NOMO-1 treated with dmso at 0.1 percent for 144 hours (cell line): ENCODE measurements at regions not wholly inside any gene's neighbourhood (a gene's known extent, or its start where the extent isn't known, plus 50 kb on each side); places are given as distances from the start of the nearest gene placed in this dataset.
"Not testable (repeated sequence)": the region's sequence is repeated elsewhere in the genome, so short reads cannot be mapped to it uniquely, and the experiment has no call there.

Experiments
- DNase-seq: peaks from one replicate; lab custom pipeline; 2025; ENCODE audit not compliant: unreplicated experiment; lab: John Stamatoyannopoulos, UW

- DNase-seq: no peak
These were observed 52.5 kb upstream of the NBL1 start for GRCh38 chr1:19591482-19592091.

DNA sequence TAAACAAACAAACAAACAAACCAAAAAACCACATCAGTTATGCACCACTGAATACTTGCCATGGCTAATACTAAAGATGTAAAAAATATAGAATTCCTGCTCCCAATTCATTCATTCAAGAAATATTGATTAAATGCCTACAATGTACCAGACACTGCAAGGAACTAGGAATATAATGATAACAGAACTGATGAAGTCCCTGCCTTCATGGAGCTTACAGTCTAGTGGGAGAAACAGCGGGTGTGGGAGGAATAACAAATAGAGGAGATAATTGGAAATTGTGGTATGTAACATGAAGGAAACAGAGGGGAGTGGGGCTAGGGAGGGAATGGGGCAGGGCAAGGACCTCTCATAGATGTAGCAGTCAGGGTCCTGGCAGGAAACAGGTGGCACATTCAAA is 58.6 kb upstream of the NBL1 start:
- DNase-seq: no peak

- DNase-seq: peak; percentile 5
These were observed 61.8 kb upstream of the NBL1 start for GRCh38 chr1:19582318-19582717.

GRCh38 chr1:19581381-19581780 is 62.7 kb upstream of the NBL1 start:
- DNase-seq: no peak

GRCh38 chr1:19577561-19577960 is 66.5 kb upstream of the NBL1 start:
- no peak for DNase-seq

DNA sequence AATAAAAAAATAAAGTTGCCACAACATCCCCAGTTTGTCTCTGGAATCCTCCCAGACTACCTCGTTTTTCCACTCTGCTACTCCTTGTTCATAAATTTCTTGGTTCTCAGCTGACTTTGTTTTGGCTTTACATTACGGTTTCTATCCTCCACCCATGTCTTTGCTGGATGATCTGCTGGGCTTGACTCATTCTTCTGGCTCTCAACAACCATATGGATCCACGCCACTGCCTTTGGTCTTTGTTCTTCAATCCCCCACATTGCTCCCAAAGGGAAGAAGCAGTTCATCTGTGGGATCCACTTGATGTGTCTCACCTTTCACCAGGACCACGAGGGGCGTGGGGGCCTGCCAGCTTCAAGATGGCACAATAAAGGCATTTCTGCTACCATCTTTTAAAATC is 67.1 kb upstream of the NBL1 start:
- no peak for DNase-seq

- DNase-seq: no peak
These were observed 74.3 kb upstream of the NBL1 start for GRCh38 chr1:19569786-19570185.

DNA sequence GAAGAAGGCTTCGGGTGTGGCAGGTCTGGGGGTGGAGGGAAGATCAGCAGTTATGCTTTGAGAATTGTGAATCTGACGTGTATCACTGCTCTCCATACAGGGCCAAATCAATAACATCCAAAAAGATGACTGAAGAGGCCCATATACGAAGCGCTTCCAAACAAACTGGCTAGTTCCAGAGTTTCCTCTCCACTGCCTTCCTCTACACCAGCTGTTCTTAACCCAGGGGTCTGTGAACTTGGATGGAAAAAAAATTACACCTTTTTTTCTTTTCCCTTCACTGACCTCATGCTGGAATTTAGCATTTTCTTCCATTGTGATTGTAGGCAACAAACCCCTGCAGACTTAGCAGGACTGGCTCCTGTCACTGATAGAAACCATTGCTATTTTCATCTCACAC is 77.1 kb upstream of the NBL1 start:
- no peak for DNase-seq

- no peak for DNase-seq
These were observed 79.0 kb upstream of the CAPZB start for GRCh38 chr1:19564366-19564765.

- DNase-seq: no peak
These were observed 78.2 kb upstream of the CAPZB start for GRCh38 chr1:19563324-19564097.

DNA sequence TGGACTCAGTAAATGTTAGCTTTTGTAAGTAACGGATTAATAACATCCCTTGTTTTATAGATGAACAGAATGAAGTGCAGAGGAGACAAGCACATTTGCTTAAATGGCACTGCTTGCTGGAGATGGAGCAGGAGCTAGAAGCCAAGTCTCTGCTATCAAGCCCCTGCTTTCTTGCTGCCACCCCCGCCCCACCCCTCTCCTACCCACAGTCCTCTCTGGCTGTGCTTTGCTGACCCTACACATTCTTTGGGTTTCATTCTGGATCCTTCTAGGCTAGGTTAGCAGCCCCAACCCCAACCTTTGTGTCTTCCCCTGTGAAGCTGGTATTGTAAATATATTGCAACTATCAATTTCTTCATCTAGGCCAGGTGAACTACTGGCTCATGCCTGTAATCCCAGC is 77.5 kb upstream of the CAPZB start:
- DNase-seq: no peak

DNA sequence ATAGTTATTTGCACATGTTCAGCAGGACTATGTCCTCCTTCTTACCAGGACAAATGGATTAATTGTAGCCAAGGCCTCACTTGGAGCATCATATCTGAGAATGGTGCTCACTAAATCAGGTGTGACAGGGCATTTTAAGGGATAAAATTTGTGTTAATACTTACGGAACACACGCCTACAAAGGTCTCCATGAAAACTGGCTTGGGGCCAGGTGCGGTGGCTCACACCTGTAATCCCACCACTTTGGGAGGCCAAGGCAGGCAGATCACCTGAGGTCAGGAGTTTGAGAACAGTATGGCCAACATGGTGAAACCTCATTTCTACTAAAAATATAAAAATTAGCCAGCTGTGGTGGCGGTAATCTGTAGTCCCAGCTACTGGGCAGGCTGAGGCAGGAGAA is 75.1 kb upstream of the CAPZB start:
- DNase-seq: no peak

GRCh38 chr1:19559641-19560040 is 74.3 kb upstream of the CAPZB start:
- DNase-seq: no peak

DNA sequence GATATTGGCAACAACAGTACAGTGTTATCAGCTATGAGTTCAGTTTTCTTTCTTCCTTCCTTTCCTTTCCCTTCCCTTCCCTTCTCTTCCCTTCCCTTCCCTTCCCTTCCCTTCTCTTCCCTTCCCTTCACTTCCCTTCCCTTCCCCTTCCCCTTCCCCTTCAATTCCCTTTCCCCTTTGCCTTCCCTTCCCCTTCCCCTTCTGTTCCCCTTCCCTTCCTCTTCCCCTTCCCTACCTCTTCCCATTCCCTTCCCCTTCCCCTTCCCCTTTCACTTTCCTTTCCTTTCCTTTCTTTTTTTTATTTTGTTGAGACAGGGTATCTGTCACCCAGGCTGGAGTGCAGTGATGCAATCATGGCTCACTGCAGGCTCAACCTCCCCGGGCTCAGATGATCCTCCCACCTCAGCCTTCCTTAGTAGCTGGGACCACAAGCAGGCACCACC is 72.3 kb upstream of the CAPZB start:
- DNase-seq: no peak

GRCh38 chr1:19554090-19554489 is 68.8 kb upstream of the CAPZB start:
- no peak for DNase-seq

GRCh38 chr1:19552291-19553010 is 67.1 kb upstream of the CAPZB start:
- DNase-seq: no peak

DNA sequence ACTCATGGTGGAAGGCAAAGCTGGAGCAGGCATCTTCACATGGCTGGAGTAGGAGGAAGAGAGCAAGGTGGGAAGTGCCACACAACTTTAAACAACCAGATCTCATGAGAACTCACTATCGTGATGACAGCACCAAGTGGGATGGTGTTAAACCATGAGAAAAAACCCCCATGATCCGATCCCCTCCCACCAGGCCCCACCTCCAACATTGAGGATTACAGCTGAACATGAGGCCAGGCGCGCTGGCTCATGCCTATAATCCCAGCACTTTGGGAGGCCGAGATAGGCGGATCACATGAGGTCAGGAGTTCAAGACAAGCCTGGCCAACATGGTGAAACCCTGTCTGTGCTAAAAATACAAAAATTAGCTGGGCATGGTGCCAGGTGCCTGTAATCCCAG is 66.5 kb upstream of the CAPZB start:
- not testable (repeated sequence) for DNase-seq

DNA sequence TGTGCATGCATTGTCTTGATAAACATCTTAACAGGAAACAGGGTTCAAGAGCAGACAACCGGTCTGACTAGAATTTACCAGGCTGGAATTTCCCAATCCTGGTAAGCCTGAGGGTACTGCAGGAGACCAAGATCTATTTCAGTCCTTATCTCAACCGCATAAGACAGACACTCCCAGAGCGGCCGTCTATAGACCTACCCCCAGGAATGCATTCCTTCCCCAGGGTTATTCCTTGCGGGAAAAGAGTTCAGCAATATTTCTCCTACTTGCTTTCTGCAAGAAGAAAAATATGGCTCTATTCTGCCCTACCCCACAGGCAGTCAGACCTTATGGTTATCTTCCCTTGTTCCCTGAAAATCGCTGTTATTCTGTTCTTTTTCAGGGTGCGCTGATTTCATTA is 65.1 kb upstream of the CAPZB start:
- DNase-seq: not testable (repeated sequence)

GRCh38 chr1:19547814-19548213 is 62.5 kb upstream of the CAPZB start:
- DNase-seq: no peak

DNA sequence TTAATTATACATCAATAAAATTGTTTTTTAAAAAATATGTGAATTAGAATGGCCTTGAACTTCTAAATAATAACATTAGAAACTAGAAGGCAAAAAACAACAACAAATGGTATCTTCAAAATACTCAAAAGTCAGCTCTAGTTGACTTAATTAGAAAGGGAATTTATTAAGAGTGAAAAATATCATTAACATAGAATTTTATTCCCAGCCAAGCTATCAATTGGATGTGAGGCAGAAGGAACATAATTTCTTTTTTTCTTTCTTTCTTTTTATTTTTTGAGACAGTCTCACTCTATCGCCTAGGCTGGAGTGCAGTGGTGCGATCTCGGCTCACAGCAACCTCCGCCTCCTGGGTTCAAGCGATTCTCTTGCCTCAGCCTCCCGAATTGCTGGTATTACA is 51.2 kb upstream of the CAPZB start:
- no peak for DNase-seq

DNA sequence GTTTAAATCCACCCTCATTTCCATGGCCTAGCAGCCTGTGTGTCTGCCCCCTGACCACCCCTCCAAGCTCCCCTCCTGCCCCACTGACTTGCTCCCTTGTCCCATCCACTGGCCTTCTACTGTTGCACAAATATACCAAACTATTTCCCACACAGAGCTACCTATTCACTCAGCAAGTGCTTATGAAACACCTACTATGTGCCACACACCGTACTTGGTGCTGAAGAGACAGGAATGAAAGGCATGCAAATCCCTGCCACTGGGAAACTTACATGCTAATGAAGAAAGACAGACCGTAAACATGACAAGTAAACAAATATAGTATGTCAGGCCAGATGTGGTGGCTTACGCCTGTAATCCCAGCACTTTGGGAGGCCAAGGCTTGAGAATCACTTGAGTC is 49.9 kb upstream of the CAPZB start:
- no peak for DNase-seq
